ENCODE measurements at regions not wholly inside any gene's neighbourhood (a gene's known extent, or its start where the extent isn't known, plus 50 kb on each side); places are given as distances from the start of the nearest gene placed in this dataset.
"Not testable (repeated sequence)": the region's sequence is repeated elsewhere in the genome, so short reads cannot be mapped to it uniquely, and the experiment has no call there.

DNA sequence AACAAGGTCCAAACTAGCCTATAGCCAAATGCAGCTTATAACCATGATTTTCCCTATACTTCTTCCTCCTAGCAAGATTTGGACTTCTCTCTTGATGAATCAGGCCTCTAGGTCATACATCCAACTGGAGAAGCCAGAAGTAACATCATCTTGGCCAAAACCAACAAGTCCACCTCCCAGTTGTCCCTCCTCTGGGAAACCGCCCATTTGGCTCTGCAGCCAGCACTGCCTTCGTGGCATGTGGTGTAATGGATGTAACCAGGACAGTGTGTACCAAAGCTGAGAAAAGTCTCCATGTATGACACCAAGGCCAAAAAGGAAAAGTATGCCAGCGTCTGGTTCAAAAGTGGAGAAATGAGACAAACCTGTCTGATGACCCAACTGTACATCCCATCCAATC, 59.3 kb upstream of the VASH1 start:
- no peaks in the 10 kb centered on the region for H3K9me3 ChIP-seq
- H3K4me3 ChIP-seq, result no peak overlapping the region
- WGBS, 5 donors, result 82 to 91% (median 85%) methylated on average over 3 of the region's 3 CpGs
- no peak for DNase-seq
- no peak overlapping the region for H3K27ac ChIP-seq
- H3K27me3 ChIP-seq, result peaks cover 0 to 4% (median 0%) of the 10 kb centered on the region in 3 donors
- H3K4me1 ChIP-seq, result no peaks in the 10 kb centered on the region
- no peaks in the 10 kb centered on the region for H3K36me3 ChIP-seq
- intact Hi-C loops (cut with DNase I; ENCODE audit: low total_unique reads), result no loop called here
- TF ChIP-seq POLR2AphosphoS5 (IDR thresholded peaks at IDR 0.05), result no peak

DNA sequence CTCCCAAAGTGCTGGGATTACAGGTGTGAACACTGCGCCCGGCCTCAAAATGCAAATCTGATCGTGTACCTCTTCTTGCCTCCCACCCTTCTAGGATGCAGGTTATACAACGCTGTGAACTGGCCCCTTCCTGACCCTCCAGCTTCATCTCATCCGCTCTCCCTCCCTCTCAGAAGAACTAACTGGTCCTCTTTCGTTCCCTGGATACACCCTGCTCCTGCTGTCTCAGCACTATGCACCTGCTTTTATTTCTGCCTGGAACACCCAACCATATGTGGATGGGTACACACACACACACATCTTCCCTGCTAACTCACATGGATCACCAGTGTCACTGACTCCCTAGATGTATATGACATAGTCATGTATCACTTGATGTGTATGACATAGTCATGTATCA, 56.1 kb upstream of the VASH1 start:
- H3K27me3 ChIP-seq, result peaks cover 0 to 4% (median 0%) of the 10 kb centered on the region in 3 donors
- intact Hi-C loops (cut with DNase I; ENCODE audit: low total_unique reads), result no loop called here
- H3K4me3 ChIP-seq, result no peak overlapping the region
- TF ChIP-seq POLR2AphosphoS5 (IDR thresholded peaks at IDR 0.05) (no peak), POLR2A (IDR thresholded peaks at IDR 0.05) (no peak), EP300 (IDR thresholded peaks at IDR 0.05) (no peak)
- TF ChIP-seq, protein P1, sequence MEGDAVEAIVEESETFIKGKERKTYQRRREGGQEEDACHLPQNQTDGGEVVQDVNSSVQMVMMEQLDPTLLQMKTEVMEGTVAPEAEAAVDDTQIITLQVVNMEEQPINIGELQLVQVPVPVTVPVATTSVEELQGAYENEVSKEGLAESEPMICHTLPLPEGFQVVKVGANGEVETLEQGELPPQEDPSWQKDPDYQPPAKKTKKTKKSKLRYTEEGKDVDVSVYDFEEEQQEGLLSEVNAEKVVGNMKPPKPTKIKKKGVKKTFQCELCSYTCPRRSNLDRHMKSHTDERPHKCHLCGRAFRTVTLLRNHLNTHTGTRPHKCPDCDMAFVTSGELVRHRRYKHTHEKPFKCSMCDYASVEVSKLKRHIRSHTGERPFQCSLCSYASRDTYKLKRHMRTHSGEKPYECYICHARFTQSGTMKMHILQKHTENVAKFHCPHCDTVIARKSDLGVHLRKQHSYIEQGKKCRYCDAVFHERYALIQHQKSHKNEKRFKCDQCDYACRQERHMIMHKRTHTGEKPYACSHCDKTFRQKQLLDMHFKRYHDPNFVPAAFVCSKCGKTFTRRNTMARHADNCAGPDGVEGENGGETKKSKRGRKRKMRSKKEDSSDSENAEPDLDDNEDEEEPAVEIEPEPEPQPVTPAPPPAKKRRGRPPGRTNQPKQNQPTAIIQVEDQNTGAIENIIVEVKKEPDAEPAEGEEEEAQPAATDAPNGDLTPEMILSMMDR (IDR thresholded peaks at IDR 0.05), result no peak
- WGBS, 5 donors, result 81 to 91% (median 88%) methylated on average over 6 of the region's 6 CpGs
- H3K9me3 ChIP-seq, result no peaks in the 10 kb centered on the region
- peak in 1 of 2 donors; percentile 58 for DNase-seq
- H3K4me1 ChIP-seq, result peaks cover 0 to under 1% (median 0%) of the 10 kb centered on the region in 4 donors
- H3K36me3 ChIP-seq, result no peaks in the 10 kb centered on the region
- H3K27ac ChIP-seq, result no peak overlapping the region

DNA sequence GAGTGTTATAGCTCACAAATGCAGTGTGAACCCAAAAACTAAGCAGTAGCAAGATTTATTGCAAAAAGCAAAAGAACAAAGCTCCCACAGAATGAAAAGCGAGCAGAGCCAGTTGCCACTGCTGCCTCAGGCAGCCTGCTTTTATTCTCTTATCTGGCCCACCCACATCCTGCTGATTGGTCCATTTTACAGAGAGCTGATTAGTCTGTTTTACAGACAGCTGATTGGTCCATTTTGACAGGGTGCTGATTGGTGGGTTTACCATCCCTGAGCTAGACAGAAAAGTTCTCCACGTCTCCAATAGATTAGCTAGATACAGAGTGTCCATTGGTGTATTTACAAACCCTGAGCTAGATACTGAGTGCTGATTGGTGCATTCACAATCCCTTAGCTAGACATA, 55.1 kb upstream of the VASH1 start:
- DNase-seq; intact Hi-C loops (cut with DNase I; ENCODE audit: low total_unique reads); H3K4me3 ChIP-seq; H3K27ac ChIP-seq; H3K27me3 ChIP-seq; H3K4me1 ChIP-seq; H3K9me3 ChIP-seq; H3K36me3 ChIP-seq: not testable (repeated sequence)
- 66 to 81% (median 77%) methylated on average over 2 of the region's 2 CpGs for WGBS, 5 donors

DNA sequence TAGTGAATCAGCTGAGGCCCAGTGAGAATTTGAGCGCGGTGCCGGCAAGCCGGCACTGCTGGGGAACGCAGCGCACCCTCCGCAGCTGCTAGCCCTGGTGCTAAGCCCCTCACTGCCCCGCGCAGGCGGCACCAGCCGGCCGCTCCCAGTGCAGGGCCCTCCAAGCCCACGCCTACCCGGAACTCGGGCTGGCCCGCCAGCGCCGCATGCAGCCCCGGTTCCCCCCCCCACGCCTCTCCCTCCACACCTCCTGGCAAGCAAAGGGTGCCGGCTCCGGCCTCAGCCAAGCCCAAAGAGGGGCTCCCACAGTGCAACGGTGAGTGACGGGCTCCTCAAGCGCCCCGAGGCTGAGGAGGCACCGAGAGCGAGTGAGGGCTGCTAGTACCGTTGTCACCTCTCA, 54.5 kb upstream of the VASH1 start:
- Histone ChIP-seq H3K36me3 (no peaks in the 10 kb centered on the region), H3K27ac (no peak overlapping the region), H3K4me1 (peaks cover 0 to 5% (median 0%) of the 10 kb centered on the region in 4 donors), H3K4me3 (no peak overlapping the region), H3K27me3 (peaks cover 0 to 4% (median 0%) of the 10 kb centered on the region in 3 donors), H3K9me3 (no peaks in the 10 kb centered on the region)
- intact Hi-C loops (cut with DNase I; ENCODE audit: low total_unique reads), result no loop called here
- DNase-seq, result no peak
- TF ChIP-seq EP300 (IDR thresholded peaks at IDR 0.05) (no peak), POLR2AphosphoS5 (IDR thresholded peaks at IDR 0.05) (no peak), POLR2A (IDR thresholded peaks at IDR 0.05) (no peak)
- TF ChIP-seq, protein P1 (IDR thresholded peaks at IDR 0.05), result no peak
- 88 to 96% (median 92%) methylated on average over 22 to 29 of the region's 29 CpGs for WGBS, 5 donors

DNA sequence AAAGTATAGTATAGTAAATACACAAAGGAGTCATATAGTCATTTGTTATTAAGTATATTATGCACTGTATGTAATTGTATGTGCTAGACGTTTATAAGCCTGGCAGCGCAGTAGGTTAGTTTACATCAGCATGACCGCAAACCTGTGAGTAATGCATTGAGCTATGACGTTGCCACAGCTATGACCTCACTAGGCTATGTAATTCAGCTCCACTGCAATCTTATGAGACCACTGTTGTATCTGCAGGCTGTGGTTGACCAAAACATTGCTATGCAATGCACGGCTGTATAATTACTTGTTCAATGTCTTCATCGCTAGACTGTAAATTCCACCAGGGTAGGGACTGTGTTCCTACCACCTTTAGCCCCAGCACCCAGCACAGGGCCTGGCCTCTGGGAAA, 53.2 kb upstream of the VASH1 start:
- Histone ChIP-seq H3K27me3 (peaks cover 0 to 4% (median 0%) of the 10 kb centered on the region in 3 donors), H3K27ac (no peak overlapping the region), H3K36me3 (no peaks in the 10 kb centered on the region), H3K9me3 (no peaks in the 10 kb centered on the region), H3K4me1 (peaks cover 0 to 5% (median 0%) of the 10 kb centered on the region in 4 donors), H3K4me3 (no peak overlapping the region)
- no peak for TF ChIP-seq POLR2AphosphoS5 (IDR thresholded peaks at IDR 0.05)
- no peak for TF ChIP-seq EP300 (IDR thresholded peaks at IDR 0.05)
- TF ChIP-seq POLR2A (IDR thresholded peaks at IDR 0.05), result no peak
- TF ChIP-seq, protein P1 (IDR thresholded peaks at IDR 0.05), result no peak
- no peak for DNase-seq
- 74 to 82% (median 76%) methylated on average over 6 of the region's 6 CpGs for WGBS, 5 donors
- intact Hi-C loops (cut with DNase I; ENCODE audit: low total_unique reads), result no loop called here
